HCT116 (cell line): ENCODE measurements at regions not wholly inside any gene's neighbourhood (a gene's known extent, or its start where the extent isn't known, plus 50 kb on each side); places are given as distances from the start of the nearest gene placed in this dataset.

ENCODE experiments used
- EZH2 ChIP-seq: fragments of 200-600 bp; sonication (generic); IDR thresholded peaks from 2 replicates; pipeline ENCODE4 v1.6.1; 2017; ENCODE audit warnings: antibody characterized with exemption, mixed run types
- EZH2phosphoT487 ChIP-seq: fragments of 200-600 bp; IDR thresholded peaks from 2 replicates; pipeline ENCODE4 v1.6.1; 2018; ENCODE audit warnings: antibody characterized with exemption, borderline replicate concordance
- FOSL1 ChIP-seq: IDR thresholded peaks from 2 replicates; pipeline ENCODE4 v1.6.1; 2012; ENCODE audit warnings: low read depth
- POLR2A ChIP-seq: IDR thresholded peaks from 2 replicates; pipeline ENCODE4 v1.7.0; 2011; ENCODE audit warnings: borderline replicate concordance; ENCODE audit not compliant: insufficient read depth, insufficient read length; ENCODE audit errors: extremely low read depth
- POLR2AphosphoS5 ChIP-seq: IDR thresholded peaks from 2 replicates; pipeline ENCODE4 v1.6.1; 2011; ENCODE audit warnings: mild to moderate bottlenecking, low read depth, low read length, moderate library complexity
- SIN3A ChIP-seq: IDR thresholded peaks from 2 replicates; pipeline ENCODE4 v1.6.1; 2012; ENCODE audit warnings: low read depth
- SRF ChIP-seq: IDR thresholded peaks from 2 replicates; pipeline ENCODE4 v1.6.1; 2012; ENCODE audit warnings: low read depth
- TF ChIP-seq, protein P1 (sequence below), 3 experiments: fragments of 200-600 bp in 1 of 3; sonication (generic) in 1 of 3; IDR thresholded peaks in 2 of 3; conservative IDR thresholded peaks in 1 of 3; 2 replicates each; pipeline ENCODE4 v1.5.1; 2012 to 2017; ENCODE audit warnings: low read depth in 2 of 3, low read length in 2 of 3, antibody characterized with exemption in 1 of 3, borderline replicate concordance in 1 of 3, control low read depth in 1 of 3, mild to moderate bottlenecking in 1 of 3, mixed read lengths in 1 of 3, mixed run types in 1 of 3, moderate library complexity in 1 of 3; ENCODE audit not compliant: insufficient read depth in 1 of 3
- TF ChIP-seq, protein P2 (sequence below): IDR thresholded peaks from 2 replicates; pipeline ENCODE4 v1.6.1; 2012; ENCODE audit warnings: low read depth
- TF ChIP-seq, protein P3 (sequence below): IDR thresholded peaks from 2 replicates; pipeline ENCODE4 v1.6.1; 2012

DNA sequence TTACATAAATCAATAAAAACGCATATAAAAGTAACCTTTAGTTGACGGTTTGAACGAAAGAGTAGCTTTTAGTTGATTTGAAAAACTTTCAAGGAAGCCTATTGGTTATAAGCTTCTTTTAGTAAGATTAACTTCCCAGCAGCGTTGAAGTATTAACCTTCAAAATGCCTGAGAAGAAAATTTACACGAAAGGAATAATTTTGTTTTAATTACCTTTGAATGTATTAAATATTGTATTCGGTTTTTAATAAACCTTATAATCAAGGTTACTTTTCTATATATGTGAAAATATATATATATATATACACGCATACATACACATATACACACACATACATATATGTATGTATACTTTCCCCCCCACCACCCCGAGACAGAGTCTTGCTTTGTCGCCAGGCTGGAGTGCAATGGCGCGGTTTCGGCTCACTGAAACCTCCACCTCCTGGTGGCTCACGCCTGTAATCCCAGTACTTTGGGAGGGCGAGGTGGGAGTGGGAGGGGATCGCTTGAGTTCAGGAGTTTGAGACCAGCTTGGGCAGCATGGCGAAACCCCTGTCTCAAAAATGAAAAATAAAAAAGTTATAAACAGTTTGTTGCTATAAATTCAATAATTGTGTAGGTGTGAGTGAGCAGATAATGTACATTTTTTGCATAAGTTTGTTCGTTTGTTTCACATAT is 57.6 kb upstream of the EZH2 start:
- TF ChIP-seq SRF, result no peak; the same call in 1 of the 2 replicates
- no peak for TF ChIP-seq POLR2A
- no peak for TF ChIP-seq FOSL1
- no peak for TF ChIP-seq SIN3A
- TF ChIP-seq, protein P1, sequence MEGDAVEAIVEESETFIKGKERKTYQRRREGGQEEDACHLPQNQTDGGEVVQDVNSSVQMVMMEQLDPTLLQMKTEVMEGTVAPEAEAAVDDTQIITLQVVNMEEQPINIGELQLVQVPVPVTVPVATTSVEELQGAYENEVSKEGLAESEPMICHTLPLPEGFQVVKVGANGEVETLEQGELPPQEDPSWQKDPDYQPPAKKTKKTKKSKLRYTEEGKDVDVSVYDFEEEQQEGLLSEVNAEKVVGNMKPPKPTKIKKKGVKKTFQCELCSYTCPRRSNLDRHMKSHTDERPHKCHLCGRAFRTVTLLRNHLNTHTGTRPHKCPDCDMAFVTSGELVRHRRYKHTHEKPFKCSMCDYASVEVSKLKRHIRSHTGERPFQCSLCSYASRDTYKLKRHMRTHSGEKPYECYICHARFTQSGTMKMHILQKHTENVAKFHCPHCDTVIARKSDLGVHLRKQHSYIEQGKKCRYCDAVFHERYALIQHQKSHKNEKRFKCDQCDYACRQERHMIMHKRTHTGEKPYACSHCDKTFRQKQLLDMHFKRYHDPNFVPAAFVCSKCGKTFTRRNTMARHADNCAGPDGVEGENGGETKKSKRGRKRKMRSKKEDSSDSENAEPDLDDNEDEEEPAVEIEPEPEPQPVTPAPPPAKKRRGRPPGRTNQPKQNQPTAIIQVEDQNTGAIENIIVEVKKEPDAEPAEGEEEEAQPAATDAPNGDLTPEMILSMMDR (IDR thresholded peaks at IDR 0.05 in 2 of 3, conservative IDR thresholded peaks at IDR 0.05 in 1 of 3; ENCODE audit: borderline replicate concordance in 1 of 3, insufficient read depth in 1 of 3, low read depth in 2 of 3, low read length in 2 of 3), result peak in 2 of 3 experiments; percentile 46 to 58; a peak in 4 of 6 replicates
- TF ChIP-seq, protein P2, sequence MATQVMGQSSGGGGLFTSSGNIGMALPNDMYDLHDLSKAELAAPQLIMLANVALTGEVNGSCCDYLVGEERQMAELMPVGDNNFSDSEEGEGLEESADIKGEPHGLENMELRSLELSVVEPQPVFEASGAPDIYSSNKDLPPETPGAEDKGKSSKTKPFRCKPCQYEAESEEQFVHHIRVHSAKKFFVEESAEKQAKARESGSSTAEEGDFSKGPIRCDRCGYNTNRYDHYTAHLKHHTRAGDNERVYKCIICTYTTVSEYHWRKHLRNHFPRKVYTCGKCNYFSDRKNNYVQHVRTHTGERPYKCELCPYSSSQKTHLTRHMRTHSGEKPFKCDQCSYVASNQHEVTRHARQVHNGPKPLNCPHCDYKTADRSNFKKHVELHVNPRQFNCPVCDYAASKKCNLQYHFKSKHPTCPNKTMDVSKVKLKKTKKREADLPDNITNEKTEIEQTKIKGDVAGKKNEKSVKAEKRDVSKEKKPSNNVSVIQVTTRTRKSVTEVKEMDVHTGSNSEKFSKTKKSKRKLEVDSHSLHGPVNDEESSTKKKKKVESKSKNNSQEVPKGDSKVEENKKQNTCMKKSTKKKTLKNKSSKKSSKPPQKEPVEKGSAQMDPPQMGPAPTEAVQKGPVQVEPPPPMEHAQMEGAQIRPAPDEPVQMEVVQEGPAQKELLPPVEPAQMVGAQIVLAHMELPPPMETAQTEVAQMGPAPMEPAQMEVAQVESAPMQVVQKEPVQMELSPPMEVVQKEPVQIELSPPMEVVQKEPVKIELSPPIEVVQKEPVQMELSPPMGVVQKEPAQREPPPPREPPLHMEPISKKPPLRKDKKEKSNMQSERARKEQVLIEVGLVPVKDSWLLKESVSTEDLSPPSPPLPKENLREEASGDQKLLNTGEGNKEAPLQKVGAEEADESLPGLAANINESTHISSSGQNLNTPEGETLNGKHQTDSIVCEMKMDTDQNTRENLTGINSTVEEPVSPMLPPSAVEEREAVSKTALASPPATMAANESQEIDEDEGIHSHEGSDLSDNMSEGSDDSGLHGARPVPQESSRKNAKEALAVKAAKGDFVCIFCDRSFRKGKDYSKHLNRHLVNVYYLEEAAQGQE, result no peak
- no peak for TF ChIP-seq POLR2AphosphoS5
- TF ChIP-seq EZH2phosphoT487, result no peak
- TF ChIP-seq, protein P3, sequence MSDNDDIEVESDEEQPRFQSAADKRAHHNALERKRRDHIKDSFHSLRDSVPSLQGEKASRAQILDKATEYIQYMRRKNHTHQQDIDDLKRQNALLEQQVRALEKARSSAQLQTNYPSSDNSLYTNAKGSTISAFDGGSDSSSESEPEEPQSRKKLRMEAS, result peak; percentile 38; the same call in 1 of the 2 replicates
- no peak for TF ChIP-seq EZH2
